Stimulated activated CD4-positive, alpha-beta T cell treated with anti-CD3 and anti-CD28 coated beads, Interleukin-12 subunit alpha, Interleukin-12 subunit beta, amount 100 ng/mL, for 24 hours (primary cell): ENCODE measurements at regions not wholly inside any gene's neighbourhood (a gene's known extent, or its start where the extent isn't known, plus 50 kb on each side); places are given as distances from the start of the nearest gene placed in this dataset.
"Not testable (repeated sequence)": the region's sequence is repeated elsewhere in the genome, so short reads cannot be mapped to it uniquely, and the experiment has no call there.

ENCODE experiments used
- DNase-seq, 2 experiments: peaks; one replicate each; pipeline ENCODE4 v3.0.0-alpha.2; 2020; ENCODE audit warnings: low read depth in 2 of 2

- DNase-seq = no peak
These were observed 188.0 kb downstream of the CARTPT start for GRCh38 chr5:71907001-71907588.

GRCh38 chr5:71907608-71908145 is 188.6 kb downstream of the CARTPT start:
- no peak for DNase-seq

- DNase-seq = no peak
These were observed 191.7 kb downstream of the CARTPT start for GRCh38 chr5:71910741-71911140.

- DNase-seq = no peak
These were observed 192.9 kb downstream of the CARTPT start for GRCh38 chr5:71912021-71912420.

- no peak for DNase-seq
These were observed 193.0 kb upstream of the MAP1B start for GRCh38 chr5:71914281-71914680.

DNA sequence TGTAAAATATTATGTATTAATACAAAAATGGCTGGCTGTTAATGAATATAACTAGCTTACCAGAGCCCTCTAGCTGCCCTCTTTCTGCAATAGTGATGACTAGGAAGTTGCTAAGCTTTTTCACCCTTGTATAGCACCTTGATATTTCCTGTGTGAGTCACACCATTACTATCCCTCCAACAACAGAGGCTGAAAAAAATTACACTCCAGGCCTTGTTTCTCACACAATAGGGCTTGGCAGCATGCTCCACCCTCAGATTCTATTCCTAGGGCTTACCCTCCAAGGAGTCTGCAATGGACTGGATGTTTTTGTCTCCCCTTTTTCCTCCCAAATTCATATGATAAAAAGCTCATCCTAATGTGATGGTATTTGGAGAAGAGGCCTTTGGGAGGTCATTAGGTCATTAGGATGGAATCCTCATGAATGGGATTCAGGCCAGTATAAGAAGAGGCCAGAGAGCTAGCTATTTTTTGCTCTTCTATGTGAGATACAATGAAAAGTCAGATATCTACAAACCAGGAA is 184.6 kb upstream of the MAP1B start:
- no peak for DNase-seq

DNA sequence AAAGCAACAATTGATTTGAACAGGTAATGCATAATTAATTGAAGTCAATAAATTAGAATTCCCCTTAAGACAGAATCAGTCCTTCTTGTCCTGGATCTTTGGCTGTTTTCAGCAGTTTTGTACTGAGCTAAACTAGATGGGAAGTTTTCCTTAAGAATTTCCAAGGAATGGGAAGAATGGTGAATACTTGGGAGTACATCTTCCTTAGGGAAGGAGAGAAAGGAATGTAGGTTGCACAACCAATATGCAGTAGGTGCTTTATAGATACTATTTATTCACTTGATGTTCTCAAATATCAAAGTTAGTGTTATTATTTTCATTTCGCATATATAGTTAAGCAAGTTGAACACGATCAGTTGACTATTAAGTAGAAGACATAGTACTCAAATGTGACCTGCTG is 183.5 kb upstream of the MAP1B start:
- DNase-seq = no peak

DNA sequence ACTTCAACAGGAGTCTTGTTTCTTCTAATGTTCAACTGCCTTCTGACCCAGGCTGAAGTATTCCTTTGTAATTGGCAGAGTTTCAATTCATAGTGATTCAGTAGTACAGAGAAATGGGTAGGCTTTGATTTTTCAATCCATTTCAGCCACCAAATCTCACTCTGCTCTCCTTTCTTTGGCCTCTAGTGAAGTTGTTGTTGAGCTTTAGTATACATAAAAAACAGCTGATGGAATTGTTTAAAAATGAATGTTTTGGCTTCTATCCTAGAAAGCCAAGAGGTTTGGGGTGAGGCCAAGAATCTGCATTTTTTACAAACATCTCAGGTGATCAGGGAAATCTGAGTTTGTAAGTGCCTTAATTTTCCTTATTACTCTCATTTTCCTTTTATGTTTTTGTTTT is 182.9 kb upstream of the MAP1B start:
- no peak for DNase-seq

GRCh38 chr5:71924980-71925379 is 182.3 kb upstream of the MAP1B start:
- no peak for DNase-seq

DNA sequence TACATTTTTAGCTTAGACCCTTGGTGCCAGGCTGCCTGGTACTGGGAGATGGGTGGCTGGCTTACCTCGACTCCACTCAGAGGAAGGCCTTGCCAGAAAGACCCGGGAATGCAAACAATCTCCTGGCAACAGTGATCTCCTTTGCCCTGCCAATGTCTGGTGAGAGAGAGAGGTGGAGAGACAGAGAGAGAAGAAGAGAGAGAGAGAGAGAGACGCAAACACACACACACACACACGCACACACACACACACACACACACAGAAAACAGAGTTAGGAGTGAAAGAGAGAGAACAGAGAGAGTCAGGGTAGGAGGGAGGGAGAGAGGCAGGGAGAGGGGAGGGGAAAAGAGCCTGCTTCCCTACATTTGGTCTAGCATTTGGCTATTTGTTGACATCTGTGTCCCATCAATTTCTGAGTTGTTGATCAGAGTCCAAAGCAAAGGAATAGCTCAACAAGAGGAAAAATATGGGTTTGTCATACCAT is 181.6 kb upstream of the MAP1B start:
- no peak for DNase-seq

GRCh38 chr5:71929003-71929402 is 178.3 kb upstream of the MAP1B start:
- no peak for DNase-seq

- DNase-seq = not testable (repeated sequence)
These were observed 176.7 kb upstream of the MAP1B start for GRCh38 chr5:71930554-71930953.

DNA sequence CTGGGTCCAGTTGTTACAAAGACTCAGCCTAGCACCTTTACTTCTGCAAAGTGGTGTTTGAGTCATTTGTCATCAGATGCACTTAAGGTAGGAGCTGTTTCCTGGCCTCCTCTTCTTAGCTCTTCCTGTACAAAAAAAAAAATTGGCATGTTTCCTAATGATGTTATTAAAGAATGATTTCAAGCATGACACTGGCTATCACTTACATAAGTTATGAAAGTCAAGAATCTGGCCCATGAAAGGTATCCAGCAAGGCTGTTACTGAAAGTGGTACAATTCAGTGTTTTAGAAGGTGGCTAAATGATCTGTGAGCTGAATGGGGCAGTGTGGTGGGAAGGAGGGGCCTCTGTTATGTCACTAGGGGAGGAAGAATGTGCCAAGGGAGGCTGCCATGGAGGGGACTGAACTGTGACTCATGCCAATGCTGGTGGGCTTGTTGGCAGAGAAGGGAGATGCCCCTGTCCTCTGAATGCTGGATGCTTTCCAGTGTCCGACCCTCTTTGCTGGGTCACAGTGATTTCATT is 175.1 kb upstream of the MAP1B start:
- no peak for DNase-seq

- no peak for DNase-seq
These were observed 174.5 kb upstream of the MAP1B start for GRCh38 chr5:71932655-71933338.

DNA sequence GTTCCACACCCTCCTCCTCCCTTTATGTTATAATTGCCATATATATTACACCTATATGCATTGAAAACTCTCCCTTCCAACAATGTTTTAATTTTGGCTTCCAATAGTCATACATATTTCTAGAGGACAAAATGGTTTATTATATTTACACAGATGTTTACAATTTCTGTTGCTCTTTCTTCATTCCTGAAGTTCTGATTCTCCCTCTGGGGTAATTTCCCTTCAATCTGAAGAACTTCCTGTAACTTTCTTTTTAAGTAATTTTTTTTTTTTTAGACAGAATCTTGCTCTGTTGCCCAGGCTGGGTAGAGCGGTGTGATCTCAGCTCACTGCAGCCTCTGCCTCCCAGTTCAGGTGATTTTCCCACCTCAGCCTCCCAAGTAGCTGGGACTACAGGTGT is 173.0 kb upstream of the MAP1B start:
- no peak for DNase-seq

- no peak for DNase-seq
These were observed 169.2 kb upstream of the MAP1B start for GRCh38 chr5:71937921-71938698.

DNA sequence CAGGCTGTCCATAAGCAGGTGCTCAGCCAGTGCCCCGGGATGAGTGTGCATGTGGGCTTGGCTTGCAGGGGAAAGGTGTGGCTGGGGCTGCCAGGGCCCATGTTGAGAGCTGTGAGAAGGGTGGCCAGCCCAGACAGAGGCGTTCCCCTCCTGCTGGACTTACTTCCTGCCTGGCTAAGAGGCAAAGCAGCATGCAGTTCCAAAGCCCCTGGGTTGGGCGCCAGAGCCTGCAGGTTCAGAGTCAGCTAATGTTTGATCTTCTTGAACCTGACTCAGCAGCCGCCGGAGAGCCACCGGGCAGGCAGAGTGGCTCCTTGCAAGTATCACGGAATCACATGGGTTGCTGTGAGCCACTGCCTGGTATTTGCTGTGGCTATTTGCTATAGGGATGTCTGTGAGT is 168.4 kb upstream of the MAP1B start:
- no peak for DNase-seq

- no peak for DNase-seq
These were observed 167.6 kb upstream of the MAP1B start for GRCh38 chr5:71939452-71940230.

GRCh38 chr5:71943874-71944273 is 163.4 kb upstream of the MAP1B start:
- DNase-seq = no peak

DNA sequence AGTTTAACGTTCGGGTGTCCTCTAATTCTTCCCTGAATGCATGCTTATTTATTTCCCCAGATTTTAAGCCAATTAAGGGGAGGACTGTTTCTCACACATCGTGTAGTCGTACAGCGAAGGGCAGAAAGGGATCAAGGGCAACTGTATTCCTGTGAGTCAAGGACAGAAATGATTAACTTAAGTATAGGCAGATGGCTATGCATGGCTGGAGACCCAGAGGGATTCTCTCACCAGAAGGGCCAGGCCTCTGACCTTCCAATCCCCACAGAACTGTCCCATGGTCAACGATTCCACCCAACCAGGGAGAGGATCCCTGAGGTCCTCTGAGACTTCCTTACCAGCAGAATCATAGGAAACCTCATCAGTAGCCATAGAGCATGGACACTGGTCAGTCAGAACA is 161.8 kb upstream of the MAP1B start:
- DNase-seq = no peak

DNA sequence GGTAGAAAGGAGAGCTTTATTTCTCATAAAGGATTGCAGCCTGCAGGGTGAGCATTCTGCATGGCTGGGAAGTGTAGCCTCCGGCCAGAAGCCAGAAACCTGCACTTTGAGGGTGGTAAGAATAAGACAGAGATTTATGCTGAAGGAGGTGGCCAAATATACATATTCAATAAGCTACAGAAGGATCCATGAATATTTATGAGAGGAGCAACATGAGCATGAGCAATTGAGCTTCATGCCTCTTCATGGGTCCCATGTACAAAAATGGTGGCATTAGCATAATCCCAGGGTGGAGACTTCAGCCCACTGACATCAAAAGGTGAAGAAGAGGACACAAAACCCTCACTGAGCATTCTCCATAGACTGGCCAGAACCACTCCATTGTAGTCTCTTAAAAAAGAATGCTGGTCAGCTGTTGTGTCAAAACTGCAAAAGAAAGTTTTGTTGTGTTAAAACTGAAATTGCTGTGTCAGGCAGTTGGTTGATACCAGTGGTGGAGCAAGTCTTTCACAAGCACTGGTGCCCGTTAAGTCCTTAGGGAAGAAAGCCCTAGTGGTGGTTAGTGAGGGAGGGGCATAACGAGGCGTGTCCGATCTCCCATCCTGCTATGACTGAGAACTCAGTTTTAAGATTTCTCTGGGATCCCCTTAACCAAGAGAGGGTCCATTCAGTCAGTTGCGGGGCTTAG is 160.8 kb upstream of the MAP1B start:
- DNase-seq = no peak
